Smooth muscle cell (in vitro differentiated cells): ENCODE measurements at regions not wholly inside any gene's neighbourhood (a gene's known extent, or its start where the extent isn't known, plus 50 kb on each side); places are given as distances from the start of the nearest gene placed in this dataset.

Source experiments
- DNase-seq: peaks from one replicate; lab custom pipeline; 2025; ENCODE audit not compliant: unreplicated experiment; lab: John Stamatoyannopoulos, UW
- H2AFZ ChIP-seq: fragments of 200-600 bp; sonication (generic); 2 replicates; pipeline ENCODE4 v1.6.0; 2016; ENCODE audit warnings: antibody characterized with exemption, low read depth, mild to moderate bottlenecking
- H3F3A ChIP-seq: fragments of 200-600 bp; sonication (generic); 2 replicates; pipeline ENCODE4 v1.6.0; 2017; ENCODE audit warnings: antibody characterized with exemption, low read depth
- H3K27ac ChIP-seq: fragments of 200-600 bp; sonication (generic); 2 replicates; pipeline ENCODE4 v1.5.1; 2016; ENCODE audit warnings: low read depth, mild to moderate bottlenecking
- H3K27me3 ChIP-seq: fragments of 200-600 bp; sonication (generic); 2 replicates; pipeline ENCODE4 v1.6.1; 2016; ENCODE audit warnings: low read depth, mild to moderate bottlenecking
- H3K36me3 ChIP-seq: fragments of 200-600 bp; sonication (generic); 2 replicates; pipeline ENCODE4 v1.5.1; 2016; ENCODE audit warnings: low read depth
- H3K4me1 ChIP-seq: fragments of 200-600 bp; sonication (generic); 2 replicates; pipeline ENCODE4 v1.5.1; 2016; ENCODE audit warnings: low read depth
- H3K4me2 ChIP-seq: fragments of 200-600 bp; sonication (generic); 2 replicates; pipeline ENCODE4 v1.6.0; 2016; ENCODE audit warnings: mild to moderate bottlenecking
- H3K4me3 ChIP-seq: fragments of 200-600 bp; sonication (generic); 2 replicates; pipeline ENCODE4 v1.5.1; 2016; ENCODE audit warnings: mild to moderate bottlenecking
- H3K79me2 ChIP-seq: fragments of 200-600 bp; sonication (generic); 2 replicates; pipeline ENCODE4 v1.6.0; 2016; ENCODE audit warnings: low read depth, mild to moderate bottlenecking
- H3K9ac ChIP-seq: fragments of 200-600 bp; sonication (generic); 2 replicates; pipeline ENCODE4 v1.6.0; 2016; ENCODE audit warnings: low read depth
- H3K9me3 ChIP-seq: fragments of 200-600 bp; sonication (generic); replicated peaks from 2 replicates; pipeline ENCODE4 v1.5.1; 2016; ENCODE audit warnings: low read depth
- H4K20me1 ChIP-seq: fragments of 200-600 bp; sonication (generic); 2 replicates; pipeline ENCODE4 v1.6.0; 2016; ENCODE audit warnings: low read depth
- CTCF ChIP-seq: fragments of 200-600 bp; sonication (generic); IDR thresholded peaks from 2 replicates; pipeline ENCODE4 v1.5.1; 2017; ENCODE audit warnings: borderline replicate concordance, mild to moderate bottlenecking, antibody characterized with exemption; ENCODE audit not compliant: insufficient read depth, poor library complexity, severe bottlenecking
- WGBS: methylation state at CpG from one replicate; pipeline ENCODE4 v1.1.7; 2016; ENCODE audit warnings: low lambda C conversion rate; 5-methylcytosine and 5-hydroxymethylcytosine counted together

- Histone ChIP-seq H3K9me3 (no peaks in the 10 kb centered on the region), H3K4me1 (no peaks in the 10 kb centered on the region), H3K9ac (no peak overlapping the region), H3K27me3 (peaks cover 11% of the 10 kb centered on the region), H3K4me2 (no peak overlapping the region), H3K36me3 (no peaks in the 10 kb centered on the region), H3F3A (no peaks in the 10 kb centered on the region), H3K79me2 (no peaks in the 10 kb centered on the region), H3K4me3 (no peak overlapping the region), H4K20me1 (no peaks in the 10 kb centered on the region), H2AFZ (no peak overlapping the region), H3K27ac (no peak overlapping the region)
- 83% methylated on average over 37 of the region's 37 CpGs for WGBS
- no peak for TF ChIP-seq CTCF
- DNase-seq = no peak
Measured at GRCh38 chr20:63093966-63094766, 87.4 kb upstream of the BHLHE23 start.

GRCh38 chr20:63092660-63093215, 86.0 kb upstream of the BHLHE23 start:
- H3K4me3 ChIP-seq = no peak overlapping the region
- DNase-seq = no peak
- 85% methylated on average over 25 of the region's 25 CpGs for WGBS

GRCh38 chr20:63091901-63092659, 85.3 kb upstream of the BHLHE23 start:
- no peak for DNase-seq
- Histone ChIP-seq H4K20me1 (no peaks in the 10 kb centered on the region), H3K79me2 (no peaks in the 10 kb centered on the region), H3K4me2 (no peak overlapping the region), H3F3A (no peaks in the 10 kb centered on the region), H2AFZ (no peak overlapping the region), H3K4me3 (no peak overlapping the region), H3K9ac (no peak overlapping the region), H3K9me3 (no peaks in the 10 kb centered on the region), H3K4me1 (no peaks in the 10 kb centered on the region), H3K36me3 (no peaks in the 10 kb centered on the region), H3K27ac (no peak overlapping the region), H3K27me3 (peaks cover 8% of the 10 kb centered on the region)
- WGBS = 89% methylated on average over 31 of the region's 31 CpGs
- no peak for TF ChIP-seq CTCF

More at GRCh38 chr20:63092660-63093215, 86.0 kb upstream of the BHLHE23 start:
- H3F3A ChIP-seq = no peaks in the 10 kb centered on the region
- H4K20me1 ChIP-seq = no peaks in the 10 kb centered on the region
- peaks cover 8% of the 10 kb centered on the region for H3K27me3 ChIP-seq
- H3K9ac ChIP-seq = no peak overlapping the region
- no peak overlapping the region for H3K27ac ChIP-seq
- TF ChIP-seq CTCF = no peak
- H3K79me2 ChIP-seq = no peaks in the 10 kb centered on the region
- H3K4me2 ChIP-seq = no peak overlapping the region
- no peaks in the 10 kb centered on the region for H3K9me3 ChIP-seq
- no peak overlapping the region for H2AFZ ChIP-seq
- no peaks in the 10 kb centered on the region for H3K4me1 ChIP-seq
- no peaks in the 10 kb centered on the region for H3K36me3 ChIP-seq
